ENCODE measurements at regions not wholly inside any gene's neighbourhood (a gene's known extent, or its start where the extent isn't known, plus 50 kb on each side); places are given as distances from the start of the nearest gene placed in this dataset.

DNA sequence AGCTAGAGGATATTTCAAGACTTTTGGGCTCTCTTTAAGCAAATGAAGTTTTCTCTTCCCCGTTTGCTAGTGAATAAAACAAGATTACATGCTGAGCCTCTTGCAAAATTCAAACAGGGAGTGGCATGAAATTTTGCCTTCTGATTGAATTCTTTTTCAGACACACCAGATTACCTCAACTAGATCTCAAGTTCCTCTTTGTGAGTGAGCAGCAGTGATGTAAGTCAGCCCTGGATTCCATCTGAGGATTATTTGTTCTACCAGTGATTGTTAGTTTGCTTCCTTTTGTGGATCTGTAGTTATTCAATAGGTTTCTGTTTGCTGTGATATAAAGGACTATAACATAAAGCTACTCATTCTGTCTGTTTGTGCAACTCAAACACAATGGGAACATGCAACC lies 407.7 kb downstream of the LMO7 start:
- Histone ChIP-seq H3K4me2 (ENCODE audit: insufficient read depth, insufficient read length, low read length) (no peak overlapping the region), H2BK5ac (ENCODE audit: insufficient read length, low read length) (no peak overlapping the region), H3K27ac (ENCODE audit: insufficient read length, low read depth, low read length) (no peak overlapping the region), H3K23ac (ENCODE audit: insufficient read length, low read depth, low read length) (no peak overlapping the region), H3K18ac (ENCODE audit: insufficient read length, low read depth, low read length) (no peak overlapping the region), H2BK12ac (ENCODE audit: insufficient read length, low read depth, low read length) (no peak overlapping the region), H4K5ac (ENCODE audit: insufficient read length, low read depth, low read length) (no peak overlapping the region), H3K56ac (ENCODE audit: insufficient read length, low read depth, low read length) (no peak overlapping the region), H2BK120ac (ENCODE audit: low read depth, low read length, poor library complexity, severe bottlenecking) (no peak overlapping the region), H3K4me1 (ENCODE audit: insufficient read depth, low read length) (no peaks in the 10 kb centered on the region), H3T11ph (ENCODE audit: low read length) (no peak overlapping the region), H2BK20ac (ENCODE audit: low read depth, low read length, poor library complexity, severe bottlenecking) (no peak overlapping the region), H3K4ac (ENCODE audit: low read depth, low read length) (no peak overlapping the region), H4K91ac (ENCODE audit: insufficient read length, low read depth, low read length) (no peak overlapping the region), H2AK5ac (ENCODE audit: insufficient read length, low read length) (no peak overlapping the region), H4K8ac (replicated peaks; ENCODE audit: insufficient read length, low read depth, low read length) (no peak overlapping the region), H3K79me1 (ENCODE audit: insufficient read depth, low read depth, low read length, poor library complexity, severe bottlenecking) (no peaks in the 10 kb centered on the region), H2BK15ac (ENCODE audit: low read depth, low read length) (no peak overlapping the region), H3K14ac (ENCODE audit: insufficient read depth, low read length) (no peak overlapping the region), H2AFZ (ENCODE audit: low read length) (no peak overlapping the region), H3K23me2 (ENCODE audit: insufficient read length, low read depth, low read length, poor library complexity, severe bottlenecking) (no peaks in the 10 kb centered on the region), H3K79me2 (ENCODE audit: insufficient read depth, low read length) (no peaks in the 10 kb centered on the region), H3K27me3 (ENCODE audit: insufficient read depth, low read length) (no peaks in the 10 kb centered on the region), H3K9me3 (ENCODE audit: control insufficient read depth, low read depth, low read length) (no peaks in the 10 kb centered on the region), H4K20me1 (ENCODE audit: control insufficient read depth, insufficient read depth, insufficient read length) (no peaks in the 10 kb centered on the region), H3K9ac (ENCODE audit: extremely low read depth, insufficient read length, low read length) (no peak overlapping the region)
- no peaks in the 10 kb centered on the region for H3K36me3 Mint-ChIP-seq (ENCODE audit: insufficient read depth in 1 of 3, low read depth in 3 of 3)
- H3K4me1 Mint-ChIP-seq, result peaks cover 6% of the 10 kb centered on the region in 2 experiments
- H3K27ac Mint-ChIP-seq, result no peak overlapping the region
- no peak for DNase-seq
- TF ChIP-seq, protein P1, sequence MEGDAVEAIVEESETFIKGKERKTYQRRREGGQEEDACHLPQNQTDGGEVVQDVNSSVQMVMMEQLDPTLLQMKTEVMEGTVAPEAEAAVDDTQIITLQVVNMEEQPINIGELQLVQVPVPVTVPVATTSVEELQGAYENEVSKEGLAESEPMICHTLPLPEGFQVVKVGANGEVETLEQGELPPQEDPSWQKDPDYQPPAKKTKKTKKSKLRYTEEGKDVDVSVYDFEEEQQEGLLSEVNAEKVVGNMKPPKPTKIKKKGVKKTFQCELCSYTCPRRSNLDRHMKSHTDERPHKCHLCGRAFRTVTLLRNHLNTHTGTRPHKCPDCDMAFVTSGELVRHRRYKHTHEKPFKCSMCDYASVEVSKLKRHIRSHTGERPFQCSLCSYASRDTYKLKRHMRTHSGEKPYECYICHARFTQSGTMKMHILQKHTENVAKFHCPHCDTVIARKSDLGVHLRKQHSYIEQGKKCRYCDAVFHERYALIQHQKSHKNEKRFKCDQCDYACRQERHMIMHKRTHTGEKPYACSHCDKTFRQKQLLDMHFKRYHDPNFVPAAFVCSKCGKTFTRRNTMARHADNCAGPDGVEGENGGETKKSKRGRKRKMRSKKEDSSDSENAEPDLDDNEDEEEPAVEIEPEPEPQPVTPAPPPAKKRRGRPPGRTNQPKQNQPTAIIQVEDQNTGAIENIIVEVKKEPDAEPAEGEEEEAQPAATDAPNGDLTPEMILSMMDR (conservative IDR thresholded peaks at IDR 0.05), result no peak
- H3K27me3 Mint-ChIP-seq (ENCODE audit: low read depth), result no peaks in the 10 kb centered on the region
- H3K4me3 Mint-ChIP-seq, result no peak overlapping the region
- WGBS (ENCODE audit: extremely low coverage, insufficient read length, low lambda C conversion rate), result no CpG with 5 or more reads among the region's 1 CpG
- no peaks in the 10 kb centered on the region for H3K9me3 Mint-ChIP-seq
